Activated B cell treated with CpG ODN at 0.5 μM for 24 hours (primary cell): ENCODE measurements at regions not wholly inside any gene's neighbourhood (a gene's known extent, or its start where the extent isn't known, plus 50 kb on each side); places are given as distances from the start of the nearest gene placed in this dataset.

ENCODE experiments used
- ATAC-seq: fragments of 200-7000 bp; cut with Tn5 transposase; one replicate; pipeline ENCODE4 v1.10.0; 2021; ENCODE audit warnings: low read depth, mild to moderate bottlenecking, moderate library complexity
- CTCF ChIA-PET: fragments of 350-600 bp; sonication (Branson Sonifier 250); formaldehyde crosslinking; loops from one replicate; lab custom pipeline; 2021; ENCODE audit warnings: antibody characterized with exemption; lab: Charles Lee
- POLR2A ChIA-PET: fragments of 350-600 bp; sonication (Branson Sonifier 250); formaldehyde crosslinking; loops from one replicate; lab custom pipeline; 2021; ENCODE audit warnings: antibody characterized with exemption; lab: Charles Lee
- DNase-seq: peaks from one replicate; pipeline ENCODE4 v3.0.0; 2022
- H3K27ac Mint-ChIP-seq: one replicate; pipeline ENCODE4 v1.8.0; 2020; ENCODE audit warnings: mixed read lengths
- H3K27me3 Mint-ChIP-seq: one replicate; pipeline ENCODE4 v1.8.0; 2021; ENCODE audit warnings: mixed read lengths
- H3K36me3 Mint-ChIP-seq: one replicate; pipeline ENCODE4 v1.8.0; 2021; ENCODE audit warnings: low read depth, mixed read lengths
- H3K4me1 Mint-ChIP-seq: one replicate; pipeline ENCODE4 v1.8.0; 2021; ENCODE audit warnings: mixed read lengths
- H3K4me3 Mint-ChIP-seq: one replicate; pipeline ENCODE4 v1.8.0; 2020; ENCODE audit warnings: mild to moderate bottlenecking, mixed read lengths
- H3K9me3 Mint-ChIP-seq: one replicate; pipeline ENCODE4 v1.8.0; 2020; ENCODE audit warnings: mixed read lengths
- intact Hi-C: fragments of 100-400 bp; cut with micrococcal nuclease; formaldehyde crosslinking; loops from one replicate; pipeline ENCODE4 v1.15.1; 2024
- TF ChIP-seq, protein P1 (sequence below): fragments of 200-600 bp; IDR thresholded peaks from one replicate; pipeline ENCODE4 v1.8.0; 2022; ENCODE audit warnings: antibody characterized with exemption, mild to moderate bottlenecking

DNA sequence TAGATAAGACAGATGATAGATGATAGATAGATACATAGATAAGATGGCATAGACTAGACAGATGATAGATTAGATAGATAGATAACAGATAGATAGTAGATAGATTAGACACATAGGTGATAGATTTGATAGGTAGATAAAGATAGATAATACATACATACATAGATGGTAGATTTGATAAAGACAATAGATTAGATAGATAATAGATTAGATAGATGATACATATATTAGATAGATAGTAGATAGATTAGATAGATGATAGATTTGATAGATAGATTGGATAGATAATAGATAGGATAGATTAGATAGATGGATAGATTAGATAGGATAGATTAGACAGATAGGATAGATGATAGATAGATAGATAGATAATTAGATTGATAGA, 327.6 kb downstream of the BRD1 start:
- Mint-ChIP-seq H3K27me3 (no peaks in the 10 kb centered on the region), H3K36me3 (no peaks in the 10 kb centered on the region), H3K9me3 (peaks cover 2% of the 10 kb centered on the region), H3K4me1 (no peaks in the 10 kb centered on the region), H3K4me3 (no peak overlapping the region), H3K27ac (no peak overlapping the region)
- ATAC-seq = no peak
- TF ChIP-seq, protein P1, sequence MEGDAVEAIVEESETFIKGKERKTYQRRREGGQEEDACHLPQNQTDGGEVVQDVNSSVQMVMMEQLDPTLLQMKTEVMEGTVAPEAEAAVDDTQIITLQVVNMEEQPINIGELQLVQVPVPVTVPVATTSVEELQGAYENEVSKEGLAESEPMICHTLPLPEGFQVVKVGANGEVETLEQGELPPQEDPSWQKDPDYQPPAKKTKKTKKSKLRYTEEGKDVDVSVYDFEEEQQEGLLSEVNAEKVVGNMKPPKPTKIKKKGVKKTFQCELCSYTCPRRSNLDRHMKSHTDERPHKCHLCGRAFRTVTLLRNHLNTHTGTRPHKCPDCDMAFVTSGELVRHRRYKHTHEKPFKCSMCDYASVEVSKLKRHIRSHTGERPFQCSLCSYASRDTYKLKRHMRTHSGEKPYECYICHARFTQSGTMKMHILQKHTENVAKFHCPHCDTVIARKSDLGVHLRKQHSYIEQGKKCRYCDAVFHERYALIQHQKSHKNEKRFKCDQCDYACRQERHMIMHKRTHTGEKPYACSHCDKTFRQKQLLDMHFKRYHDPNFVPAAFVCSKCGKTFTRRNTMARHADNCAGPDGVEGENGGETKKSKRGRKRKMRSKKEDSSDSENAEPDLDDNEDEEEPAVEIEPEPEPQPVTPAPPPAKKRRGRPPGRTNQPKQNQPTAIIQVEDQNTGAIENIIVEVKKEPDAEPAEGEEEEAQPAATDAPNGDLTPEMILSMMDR = no peak
- POLR2A ChIA-PET = no interaction called here
- no peak for DNase-seq
- CTCF ChIA-PET = no interaction called here
- intact Hi-C loops = no loop called here

DNA sequence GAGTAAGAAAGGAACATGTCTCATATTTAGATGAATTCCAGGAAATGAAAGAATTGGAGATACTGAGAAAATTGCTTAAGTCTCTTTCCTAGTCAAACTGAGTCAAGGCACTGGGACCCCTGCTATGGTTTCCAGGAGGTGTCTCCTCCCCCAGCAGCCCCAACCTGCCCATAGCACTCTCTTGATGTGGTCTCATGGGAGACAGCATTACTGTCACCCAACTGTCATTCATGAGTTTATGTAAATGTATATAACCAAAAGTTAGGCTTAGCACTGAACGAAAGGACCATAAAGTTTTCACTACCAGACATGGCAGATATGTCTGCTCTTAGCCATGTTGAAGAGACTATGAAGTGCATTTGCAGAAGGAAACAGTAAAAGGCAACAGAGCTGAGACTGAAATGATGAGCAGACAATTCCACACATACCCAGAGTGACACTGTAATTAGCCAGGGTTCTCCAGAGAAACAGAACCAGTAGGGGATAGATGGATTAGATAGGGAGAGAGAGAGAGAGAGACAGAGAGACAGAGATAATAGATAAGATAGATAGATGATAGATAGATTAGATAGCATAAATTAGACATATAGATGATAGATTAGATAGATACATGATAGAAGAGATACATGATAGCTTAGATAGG, 328.1 kb downstream of the BRD1 start:
- Mint-ChIP-seq H3K27ac (no peak overlapping the region), H3K27me3 (no peaks in the 10 kb centered on the region), H3K4me1 (no peaks in the 10 kb centered on the region), H3K4me3 (no peak overlapping the region), H3K36me3 (no peaks in the 10 kb centered on the region), H3K9me3 (peaks cover 2% of the 10 kb centered on the region)
- DNase-seq (no peak), ATAC-seq (no peak)
- TF ChIP-seq, protein P1 = no peak
- intact Hi-C loops = no loop called here
- ChIA-PET POLR2A (no interaction called here), CTCF (no interaction called here)

DNA sequence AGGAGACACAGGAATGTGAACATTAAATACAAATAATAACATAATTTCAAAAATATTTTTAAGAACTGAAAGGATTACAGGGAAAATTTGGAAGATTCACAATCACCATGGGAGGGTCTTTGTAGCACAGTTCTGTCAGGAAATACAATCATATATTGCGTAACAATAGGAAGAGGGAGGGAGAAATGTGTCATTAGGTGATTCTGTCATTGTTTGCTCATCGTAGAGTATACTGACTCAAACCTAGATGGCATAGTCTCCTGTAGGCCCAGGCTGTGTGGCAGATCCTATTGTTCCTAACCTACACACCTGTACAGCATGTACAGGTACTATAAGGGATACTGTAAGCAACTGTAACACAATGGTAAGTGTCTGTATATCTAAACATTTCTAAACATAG, 330.4 kb downstream of the BRD1 start:
- ATAC-seq = no peak
- Mint-ChIP-seq H3K4me3 (no peak overlapping the region), H3K4me1 (no peaks in the 10 kb centered on the region), H3K36me3 (no peaks in the 10 kb centered on the region), H3K27me3 (no peaks in the 10 kb centered on the region), H3K9me3 (peaks cover 2% of the 10 kb centered on the region), H3K27ac (no peak overlapping the region)
- intact Hi-C loops = no loop called here
- TF ChIP-seq, protein P1 = no peak
- ChIA-PET POLR2A (no interaction called here), CTCF (no interaction called here)
- no peak for DNase-seq

DNA sequence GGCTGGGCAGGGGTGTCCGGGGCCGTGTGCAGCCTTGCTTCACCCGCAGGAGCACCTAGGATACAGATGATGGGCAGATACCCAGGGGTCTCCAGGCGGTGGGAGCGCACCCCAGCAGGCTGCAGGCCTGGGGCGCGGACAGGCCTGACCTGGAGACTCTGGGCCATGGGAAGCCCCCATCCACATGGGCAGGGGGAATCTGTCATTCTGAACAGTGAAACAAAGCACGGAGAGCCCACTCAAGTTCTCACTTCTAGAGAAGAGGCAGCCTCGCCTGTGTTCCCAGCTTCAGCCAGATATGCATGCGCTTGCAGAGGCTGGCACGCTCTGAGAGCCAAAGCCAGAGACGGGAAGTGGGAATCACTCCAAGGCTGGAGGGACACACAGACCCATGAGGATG, 333.1 kb downstream of the BRD1 start:
- TF ChIP-seq, protein P1 = no peak
- Mint-ChIP-seq H3K4me1 (no peaks in the 10 kb centered on the region), H3K9me3 (peaks cover 2% of the 10 kb centered on the region), H3K27me3 (no peaks in the 10 kb centered on the region), H3K4me3 (no peak overlapping the region), H3K36me3 (no peaks in the 10 kb centered on the region), H3K27ac (no peak overlapping the region)
- ATAC-seq = no peak
- intact Hi-C loops = no loop called here
- CTCF ChIA-PET = no interaction called here
- POLR2A ChIA-PET = no interaction called here
- no peak for DNase-seq

DNA sequence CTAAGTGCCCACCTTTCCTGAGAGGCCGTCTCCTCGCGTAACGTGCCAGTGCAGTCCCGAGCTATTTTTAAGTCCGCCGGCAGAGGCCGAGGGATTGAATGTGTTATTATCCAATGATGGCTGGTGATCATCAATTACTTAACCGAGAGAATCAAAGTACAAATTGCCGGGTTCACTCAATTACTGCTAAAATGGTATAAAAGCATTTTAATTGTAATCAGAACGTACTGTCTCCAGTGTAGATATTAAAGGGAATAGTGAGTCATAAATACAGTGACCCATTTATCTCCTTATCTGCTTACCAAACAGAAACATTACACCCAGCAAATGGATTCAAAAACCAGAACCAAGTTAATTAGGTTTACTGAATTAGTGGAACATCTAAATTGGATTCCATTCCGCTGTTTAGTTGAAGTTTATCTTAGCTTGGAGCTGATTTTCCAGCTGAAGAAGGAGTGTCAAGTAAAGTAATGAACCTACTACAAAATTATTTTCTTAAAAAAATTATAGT, 334.9 kb downstream of the BRD1 start:
- no peak for ATAC-seq
- DNase-seq = no peak
- H3K4me3 Mint-ChIP-seq = no peak overlapping the region
- CTCF ChIA-PET = no interaction called here
- intact Hi-C loops = no loop called here
- H3K4me1 Mint-ChIP-seq = no peaks in the 10 kb centered on the region
- TF ChIP-seq, protein P1 = no peak
- POLR2A ChIA-PET = no interaction called here
- no peaks in the 10 kb centered on the region for H3K27me3 Mint-ChIP-seq
- no peaks in the 10 kb centered on the region for H3K36me3 Mint-ChIP-seq
- no peak overlapping the region for H3K27ac Mint-ChIP-seq
- H3K9me3 Mint-ChIP-seq = peaks cover 2% of the 10 kb centered on the region
